UCSD-AML1 (cell line): ENCODE measurements at regions not wholly inside any gene's neighbourhood (a gene's known extent, or its start where the extent isn't known, plus 50 kb on each side); places are given as distances from the start of the nearest gene placed in this dataset.
"Not testable (repeated sequence)": the region's sequence is repeated elsewhere in the genome, so short reads cannot be mapped to it uniquely, and the experiment has no call there.

Source experiments
- DNase-seq: peaks from one replicate; lab custom pipeline; 2025; ENCODE audit not compliant: unreplicated experiment; lab: John Stamatoyannopoulos, UW

DNA sequence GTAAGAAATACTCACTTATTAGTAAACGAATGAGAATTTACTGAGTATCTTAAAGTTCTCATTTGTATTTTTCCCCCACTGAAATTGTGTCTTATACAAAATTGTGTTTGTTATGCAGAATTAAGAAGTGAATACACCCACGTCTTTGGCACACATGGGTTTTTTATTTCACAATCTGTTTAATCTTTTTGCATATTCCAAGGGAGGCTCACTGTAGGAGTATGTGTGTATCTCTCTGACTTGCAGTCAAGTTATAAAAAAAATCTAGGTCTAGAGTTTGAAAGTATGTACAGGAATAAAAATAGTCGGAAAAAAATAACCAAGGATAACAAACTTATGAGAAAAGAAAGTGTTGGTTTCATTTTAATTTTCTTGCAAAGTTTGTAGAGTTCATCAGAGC, 255.2 kb downstream of the PDCD6IP start:
- DNase-seq = no peak

DNA sequence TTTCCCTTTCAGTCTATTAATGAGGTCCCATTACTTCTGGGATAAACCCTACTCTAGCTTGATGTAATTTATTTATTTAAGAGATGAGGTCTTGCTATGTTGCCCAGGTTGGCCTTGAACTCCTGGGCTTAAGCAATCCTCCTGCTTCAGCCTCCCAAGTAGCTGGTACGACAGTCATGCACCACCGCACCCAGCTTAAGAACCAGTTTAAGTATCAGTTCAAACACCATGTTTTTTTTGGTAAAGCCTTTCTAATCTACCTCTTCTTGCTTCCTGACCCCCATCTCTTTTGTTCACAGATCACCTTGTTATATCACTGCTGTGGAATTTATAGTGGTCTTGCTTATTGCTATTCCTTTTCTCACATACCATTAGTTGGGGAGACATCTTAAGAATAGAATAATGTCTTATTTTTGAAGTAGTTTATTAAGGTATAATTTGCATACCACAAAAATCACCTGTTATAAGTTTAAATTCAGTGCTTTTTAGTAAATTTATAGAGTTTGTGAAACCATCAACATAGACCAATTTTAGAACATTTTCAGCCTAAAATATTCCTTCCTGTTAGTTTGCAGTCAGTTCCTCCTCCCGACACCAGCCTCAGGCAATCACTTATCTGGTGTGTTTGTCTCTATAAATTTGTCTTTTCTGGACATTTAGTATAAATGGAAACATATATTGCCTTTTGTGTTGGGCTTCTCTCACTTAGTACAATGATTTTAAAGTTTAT, 257.9 kb downstream of the PDCD6IP start:
- DNase-seq = no peak

DNA sequence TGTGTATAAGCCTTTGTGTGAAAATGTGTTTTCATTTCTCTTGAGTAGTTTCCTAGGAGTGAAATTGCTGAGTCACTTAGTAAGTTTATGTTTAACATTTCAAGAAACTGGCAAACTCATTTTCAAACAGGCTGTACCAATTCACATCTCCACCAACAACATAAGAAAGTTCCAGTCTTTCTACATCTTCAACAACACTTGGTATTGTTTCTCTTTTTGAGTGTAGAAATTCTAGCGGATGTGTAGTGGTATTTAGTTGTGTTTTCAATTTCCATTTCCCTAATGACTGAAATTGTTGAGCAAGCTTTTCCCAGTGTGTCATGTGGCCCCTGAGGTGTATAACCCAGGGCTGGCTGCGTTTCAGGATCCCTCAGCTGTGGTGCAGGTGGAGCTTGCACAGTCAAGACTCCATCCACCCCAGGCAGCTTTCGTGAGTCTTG, 258.5 kb downstream of the PDCD6IP start:
- peak; percentile 26 for DNase-seq

DNA sequence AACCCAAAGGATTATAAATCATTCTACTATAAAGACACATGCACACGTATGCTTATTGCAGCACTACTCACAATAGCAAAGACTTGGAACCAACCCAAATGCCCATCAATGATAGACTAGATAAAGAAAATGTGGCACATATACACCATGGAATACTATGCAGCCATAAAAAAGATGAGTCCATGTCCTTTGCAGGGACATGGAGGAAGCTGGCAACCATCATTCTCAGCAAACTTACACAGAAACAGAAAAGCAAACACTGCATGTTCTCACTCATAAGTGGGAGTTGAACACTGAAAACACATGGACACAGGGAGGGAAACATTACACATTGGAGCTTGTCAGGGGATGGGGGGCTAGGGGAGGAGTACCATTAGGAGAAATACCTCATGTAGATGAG, 262.6 kb downstream of the PDCD6IP start:
- not testable (repeated sequence) for DNase-seq

DNA sequence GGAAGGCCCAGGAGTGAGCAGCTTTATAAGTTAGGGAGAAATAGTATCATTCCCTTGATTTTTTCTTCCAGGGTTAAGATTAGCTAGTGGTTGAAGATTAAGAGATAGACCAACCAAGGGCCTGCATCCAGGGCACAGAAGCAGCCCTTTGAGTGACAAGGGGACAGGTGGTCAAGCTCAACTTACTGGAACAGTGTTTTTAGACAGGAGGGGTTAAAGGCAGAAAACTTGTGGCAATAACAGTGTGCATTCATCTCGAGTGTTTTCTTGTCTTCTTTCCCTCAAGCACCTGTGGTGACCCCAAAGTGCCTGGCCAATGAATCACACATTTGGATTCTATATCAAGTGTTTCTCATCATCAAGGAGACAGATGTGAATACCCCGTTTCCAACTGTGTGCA, 267.5 kb downstream of the PDCD6IP start:
- no peak for DNase-seq

DNA sequence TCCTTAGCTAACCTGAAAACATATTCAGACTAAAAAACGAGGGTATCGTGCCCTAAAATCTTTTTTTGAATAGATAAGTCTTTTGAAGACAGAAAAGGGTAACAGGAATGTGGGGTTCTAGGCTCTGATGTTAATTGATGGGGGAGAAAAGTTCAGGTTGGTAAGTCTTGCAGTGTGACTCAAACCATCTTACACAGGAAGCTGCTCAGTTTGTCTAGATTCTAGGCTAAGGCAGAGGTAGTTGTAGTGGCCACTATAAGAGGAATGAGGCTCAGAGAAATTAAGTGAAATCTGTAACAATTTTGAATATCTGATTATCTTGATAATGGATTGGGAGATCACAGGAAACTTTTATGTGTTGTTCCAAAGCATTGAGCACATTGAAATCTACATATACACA, 267.9 kb downstream of the PDCD6IP start:
- DNase-seq = no peak

DNA sequence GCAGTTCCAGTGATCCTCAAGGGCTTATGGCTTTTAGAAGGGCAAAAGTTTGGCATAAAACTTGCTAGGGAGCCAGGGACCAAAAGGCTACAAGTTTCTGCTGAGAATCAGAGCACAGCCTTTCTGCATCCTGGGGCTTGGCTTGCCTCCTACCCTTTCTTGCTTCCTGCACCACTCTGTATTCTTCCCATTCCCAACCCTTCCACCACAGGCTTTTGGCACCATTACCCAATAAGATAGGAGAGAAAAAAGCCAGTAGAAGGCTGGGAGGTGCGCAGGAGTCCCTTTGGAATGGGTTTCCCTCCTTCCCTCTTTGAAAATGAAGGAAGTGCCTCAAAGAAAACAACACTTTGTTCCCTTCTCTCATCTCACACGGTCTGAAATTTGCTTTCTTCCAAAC, 268.6 kb downstream of the PDCD6IP start:
- no peak for DNase-seq

DNA sequence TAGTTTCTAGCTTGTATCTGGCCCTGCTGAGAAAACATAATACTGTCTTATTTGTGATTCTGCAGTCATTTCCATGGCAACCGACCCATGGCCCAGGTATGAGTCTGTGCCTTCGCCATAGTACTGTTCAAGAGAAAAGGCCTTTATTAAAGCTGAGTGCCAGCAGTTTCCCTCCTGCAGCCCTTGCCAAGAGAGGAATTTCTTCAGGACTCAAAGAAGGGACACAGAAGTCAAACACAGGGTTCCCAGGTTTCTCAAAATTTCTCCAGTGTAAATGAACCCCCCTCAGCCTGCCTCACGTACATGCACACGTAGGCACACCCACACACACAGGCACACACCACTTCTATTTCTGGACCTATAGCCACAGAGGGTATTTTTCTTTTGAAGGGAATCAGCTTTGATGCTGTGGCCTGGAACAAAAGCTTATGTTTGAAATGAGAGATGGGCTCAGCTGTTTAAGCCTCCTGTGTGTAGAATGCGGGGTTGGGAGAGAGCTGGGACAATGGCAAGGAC, 269.2 kb downstream of the PDCD6IP start:
- no peak for DNase-seq

DNA sequence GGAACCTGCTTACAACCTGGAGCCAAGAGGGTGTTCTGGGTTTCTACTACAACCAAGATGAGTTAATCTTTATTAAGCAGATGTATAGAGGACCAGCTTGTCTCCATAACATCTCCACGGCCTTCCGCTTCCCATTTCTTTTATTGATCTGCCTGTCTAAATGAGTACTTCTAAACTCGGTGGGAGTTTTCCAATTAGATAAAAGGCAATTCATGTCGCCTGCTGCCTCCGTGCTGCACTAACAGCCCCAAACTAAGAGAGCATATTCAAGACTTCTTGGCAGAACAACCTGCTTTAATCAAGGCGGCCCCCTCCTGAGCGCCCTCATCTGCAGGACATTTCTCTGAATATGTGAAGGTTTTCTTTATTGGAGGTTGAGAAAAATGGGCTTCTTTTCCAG, 270.1 kb downstream of the PDCD6IP start:
- no peak for DNase-seq

DNA sequence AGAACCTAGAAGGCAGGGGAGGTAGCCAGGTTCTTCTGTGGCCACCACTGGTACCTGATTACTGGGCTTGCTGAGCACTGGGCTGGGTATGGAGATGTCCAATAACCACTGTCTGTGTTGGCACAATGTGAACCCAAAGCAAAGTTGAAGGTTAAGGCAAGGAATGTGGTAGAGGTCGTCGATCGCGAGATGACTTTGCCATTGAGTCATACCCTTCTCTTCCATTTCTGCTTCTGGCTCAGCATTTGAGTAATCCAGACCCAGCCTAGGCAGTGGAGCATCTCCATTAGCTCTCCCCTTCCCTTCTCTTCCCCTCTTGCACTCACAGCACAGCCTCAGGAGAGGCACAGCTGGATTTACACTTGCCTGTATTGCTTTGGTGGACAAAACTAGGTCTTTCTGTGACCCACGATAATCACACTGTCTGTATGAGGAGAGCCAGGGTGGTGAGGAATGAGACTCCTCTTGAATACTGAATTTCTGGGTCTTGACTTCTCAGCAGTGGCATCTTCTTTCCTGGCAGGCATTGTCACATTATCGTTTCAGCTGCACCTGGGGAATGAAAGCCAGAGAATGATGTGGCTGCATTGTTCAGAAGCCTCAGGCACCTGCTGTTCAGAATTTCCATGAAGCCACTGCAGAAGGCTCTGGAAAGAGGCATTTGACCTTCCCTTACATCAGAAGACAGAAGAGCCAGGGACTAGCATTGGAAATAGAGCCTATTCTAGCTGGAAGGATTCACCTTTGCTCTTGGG, 272.6 kb downstream of the PDCD6IP start:
- no peak for DNase-seq

DNA sequence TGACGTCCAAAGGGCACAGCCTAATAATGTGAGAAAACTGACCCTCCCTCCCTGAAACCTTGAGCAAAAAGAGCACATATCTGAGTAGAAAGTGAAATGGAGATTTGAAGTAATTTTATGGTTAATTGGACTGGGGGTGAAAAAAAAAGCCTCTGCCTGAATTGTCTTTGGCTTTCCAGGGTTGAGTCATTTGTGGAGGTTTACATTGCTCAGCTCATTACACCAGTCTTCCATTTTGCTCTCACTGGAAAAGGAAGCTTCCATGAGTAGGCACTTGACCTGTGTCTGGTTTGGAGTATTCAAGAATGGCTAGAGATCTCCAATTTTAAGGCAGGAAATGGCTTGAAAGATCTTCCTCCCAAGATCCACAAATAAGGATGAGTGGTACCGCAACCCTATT, 273.9 kb downstream of the PDCD6IP start:
- no peak for DNase-seq

DNA sequence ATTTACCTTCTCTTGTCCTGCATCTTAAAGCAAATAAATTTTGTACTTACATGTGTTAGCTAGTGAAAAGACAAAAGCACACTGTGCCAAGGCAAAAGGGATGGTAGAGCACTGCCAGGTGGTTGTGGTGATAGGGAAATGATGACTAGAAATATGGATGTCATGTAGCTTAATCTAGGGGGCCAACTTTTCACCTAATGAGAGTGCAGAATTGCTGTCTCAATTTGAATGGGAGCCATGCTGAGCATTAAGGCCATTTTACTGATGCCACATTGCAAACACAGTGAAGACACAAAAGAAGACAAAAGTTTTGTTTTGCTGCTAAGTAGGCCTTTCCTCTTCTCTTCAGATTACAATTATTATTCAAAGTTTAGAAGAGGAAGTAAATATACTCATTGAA, 274.7 kb downstream of the PDCD6IP start:
- DNase-seq = no peak

DNA sequence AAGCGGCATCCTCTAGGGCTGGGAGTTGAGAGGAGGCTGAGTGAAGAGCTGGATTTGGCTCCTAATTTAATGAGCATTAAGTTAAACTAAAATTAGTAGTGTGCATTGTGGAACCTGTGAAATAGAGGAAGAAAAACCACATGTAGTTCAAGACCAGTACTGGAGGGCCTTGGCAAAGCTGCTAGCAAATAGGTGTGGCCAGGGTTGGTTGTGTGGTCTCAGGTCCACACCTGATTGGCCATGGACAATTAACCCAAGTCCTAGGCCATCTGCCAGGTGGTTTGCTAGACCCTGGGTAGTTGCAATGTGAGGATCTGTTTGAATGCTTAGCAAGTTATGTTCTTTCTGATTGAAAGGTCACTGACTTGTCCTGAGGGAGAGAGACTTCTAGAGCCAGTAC, 275.5 kb downstream of the PDCD6IP start:
- no peak for DNase-seq

DNA sequence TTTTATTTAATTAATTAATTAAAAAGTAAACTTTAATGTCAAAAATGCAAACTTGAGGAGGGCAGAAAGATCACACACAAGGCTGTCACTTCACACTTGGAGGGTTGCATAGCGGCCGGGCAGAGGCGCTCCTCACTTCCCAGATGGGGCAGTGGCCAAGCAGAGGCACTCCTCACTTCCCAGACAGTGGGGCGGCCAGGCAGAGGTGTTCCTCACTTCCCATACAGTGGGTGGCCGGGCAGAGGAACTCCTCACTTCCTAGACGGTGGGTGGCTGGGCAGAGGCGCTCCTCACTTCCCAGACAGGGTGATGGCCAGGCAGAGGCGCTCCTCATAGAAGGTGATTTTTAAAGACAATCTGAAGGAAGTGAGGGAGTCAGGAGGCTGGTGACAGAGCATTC, 277.5 kb downstream of the PDCD6IP start:
- DNase-seq = no peak

DNA sequence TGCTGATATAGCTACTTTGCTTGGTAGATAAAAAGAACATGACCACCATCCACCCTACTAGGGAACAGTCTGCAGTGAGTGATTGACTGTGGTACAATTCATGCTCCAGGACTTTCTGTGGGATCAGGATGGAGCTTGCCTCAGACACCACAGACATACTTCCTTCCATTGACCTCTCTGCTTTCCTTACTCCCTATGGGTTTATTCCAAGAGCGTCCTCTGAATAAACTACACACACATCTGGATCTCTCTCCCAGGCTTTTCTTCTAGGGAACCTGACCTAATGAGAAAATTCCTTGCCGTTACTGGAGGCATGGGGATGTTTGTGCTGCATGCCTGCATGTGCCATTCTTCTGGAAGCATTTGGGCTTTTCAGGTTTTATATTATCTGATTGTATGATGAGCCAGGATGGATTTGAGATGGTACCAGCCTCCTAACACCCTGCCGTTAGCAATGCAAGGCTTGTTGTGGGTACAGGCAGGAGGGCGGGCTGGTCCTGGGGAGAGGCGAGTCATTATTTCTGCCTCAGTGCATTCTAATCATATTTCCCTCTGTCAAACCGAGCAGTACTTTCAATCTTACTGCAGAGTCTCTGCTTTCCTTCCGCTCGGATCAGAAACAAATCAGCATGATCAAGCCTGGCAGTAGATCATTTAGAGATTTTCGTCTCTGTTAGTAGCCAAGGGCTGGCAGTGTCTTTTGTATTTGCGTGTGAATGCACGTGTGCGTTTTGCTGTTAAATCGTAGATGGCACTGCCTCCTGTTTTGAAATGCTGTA, 279.2 kb downstream of the PDCD6IP start:
- no peak for DNase-seq

DNA sequence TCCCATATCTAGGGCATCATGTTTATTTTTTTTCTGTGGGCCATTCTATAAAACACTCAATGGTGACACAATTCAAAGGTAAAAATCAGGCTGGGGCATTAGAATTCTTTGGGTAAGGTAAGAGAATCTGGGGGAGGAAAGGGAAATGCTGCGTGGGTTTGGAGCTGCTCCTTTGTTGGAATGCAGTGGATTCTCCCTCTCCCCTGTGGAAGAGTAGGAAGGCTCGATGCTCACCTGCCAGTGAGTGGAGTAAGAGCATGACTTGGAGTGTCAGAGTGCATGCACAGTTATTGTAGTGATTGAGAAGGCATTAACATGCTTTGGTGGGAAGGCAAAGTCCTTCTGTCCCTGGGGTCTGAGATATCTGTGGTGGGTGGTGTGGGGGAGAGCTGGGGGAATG, 280.0 kb downstream of the PDCD6IP start:
- DNase-seq = no peak

DNA sequence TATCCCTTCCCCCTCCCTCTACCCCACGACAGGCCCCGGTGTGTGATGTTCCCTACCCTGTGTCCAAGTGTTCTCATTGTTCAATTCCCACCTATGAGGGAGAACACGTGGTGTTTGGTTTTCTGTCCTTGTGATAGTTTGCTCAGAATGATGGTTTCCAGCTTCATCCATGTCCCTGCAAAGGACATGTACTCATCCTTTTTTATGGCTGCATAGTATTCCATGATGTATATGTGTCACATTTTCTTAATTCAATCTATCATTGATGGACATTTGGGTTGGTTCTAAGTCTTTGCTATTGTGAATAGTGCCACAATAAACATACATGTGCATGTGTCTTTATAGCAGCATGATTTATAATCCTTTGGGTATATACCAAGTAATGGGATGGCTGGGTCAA, 281.4 kb downstream of the PDCD6IP start:
- DNase-seq = not testable (repeated sequence)

DNA sequence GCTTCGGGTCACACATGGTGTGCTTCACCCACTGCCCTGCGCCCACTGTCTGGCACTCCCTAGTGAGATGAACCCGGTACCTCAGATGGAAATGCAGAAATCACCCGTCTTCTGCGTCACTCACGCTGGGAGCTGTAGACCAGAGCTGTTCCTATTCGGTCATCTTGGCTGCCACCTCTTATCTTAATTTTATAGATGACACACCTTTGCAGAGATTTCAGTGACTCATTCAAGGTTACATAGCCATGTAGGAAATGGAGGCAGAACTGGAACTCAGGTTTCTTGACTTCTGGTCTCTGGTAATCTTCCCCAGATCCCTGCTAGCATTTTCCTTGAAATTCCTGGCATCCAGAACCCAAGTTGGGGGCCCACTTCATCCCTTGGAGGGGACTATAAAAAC, 291.9 kb downstream of the PDCD6IP start:
- DNase-seq = not testable (repeated sequence)

DNA sequence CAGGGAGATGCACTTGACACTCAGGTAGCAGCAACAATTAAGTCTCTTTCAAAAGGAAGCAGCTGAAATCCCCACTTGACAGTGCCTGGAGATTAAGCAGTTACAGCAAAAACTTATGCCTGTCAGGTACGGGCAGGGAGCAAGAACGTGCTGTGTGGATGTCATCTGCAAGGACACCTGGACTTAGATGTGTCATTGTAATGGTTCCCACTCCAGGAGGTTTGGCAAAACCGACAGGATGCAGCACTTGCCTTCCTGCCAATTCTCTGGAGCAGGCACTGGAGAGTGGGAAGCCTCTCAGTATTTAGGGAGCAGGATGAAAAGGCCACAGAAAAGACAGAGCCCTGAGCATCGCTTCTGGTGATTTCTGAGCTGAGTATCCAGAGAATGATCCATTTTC, 292.4 kb downstream of the PDCD6IP start:
- DNase-seq = no peak

DNA sequence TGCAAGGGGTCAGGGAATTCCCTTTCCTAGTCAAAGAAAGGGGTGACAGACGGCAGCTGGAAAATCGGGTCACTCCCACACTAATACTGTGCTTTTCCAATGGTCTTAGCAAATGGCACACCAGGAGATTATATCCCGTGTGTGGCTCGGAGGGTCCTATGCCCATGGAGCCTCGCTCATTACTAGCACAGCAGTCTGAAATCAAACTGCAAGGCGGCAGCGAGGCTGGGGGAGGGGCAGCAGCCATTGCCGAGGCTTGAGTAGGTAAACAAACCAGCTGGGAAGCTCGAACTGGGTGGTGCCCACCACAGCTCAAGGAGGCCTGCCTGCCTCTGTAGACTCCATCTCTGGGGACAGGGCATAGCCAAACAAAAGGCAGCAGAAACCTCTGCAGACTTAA, 295.9 kb downstream of the PDCD6IP start:
- DNase-seq = not testable (repeated sequence)

DNA sequence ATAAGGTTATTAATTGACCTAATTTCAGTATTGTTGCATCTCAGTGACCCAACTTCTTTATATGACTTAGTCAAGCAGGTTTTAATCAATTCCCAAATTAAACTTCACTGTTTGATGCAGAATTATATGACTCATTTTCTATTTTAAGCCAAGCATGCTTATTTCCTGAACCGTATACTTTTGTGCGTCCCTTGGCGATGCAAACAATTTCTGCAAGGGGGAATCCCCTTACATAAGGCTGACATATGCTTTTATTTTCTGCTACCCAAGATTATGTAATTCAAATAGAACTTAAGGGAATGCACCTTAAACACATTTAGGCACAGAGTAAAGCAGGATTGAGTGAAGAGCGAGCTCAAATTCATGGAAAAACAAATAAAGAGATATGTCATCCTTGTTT, 303.9 kb downstream of the PDCD6IP start:
- no peak for DNase-seq

DNA sequence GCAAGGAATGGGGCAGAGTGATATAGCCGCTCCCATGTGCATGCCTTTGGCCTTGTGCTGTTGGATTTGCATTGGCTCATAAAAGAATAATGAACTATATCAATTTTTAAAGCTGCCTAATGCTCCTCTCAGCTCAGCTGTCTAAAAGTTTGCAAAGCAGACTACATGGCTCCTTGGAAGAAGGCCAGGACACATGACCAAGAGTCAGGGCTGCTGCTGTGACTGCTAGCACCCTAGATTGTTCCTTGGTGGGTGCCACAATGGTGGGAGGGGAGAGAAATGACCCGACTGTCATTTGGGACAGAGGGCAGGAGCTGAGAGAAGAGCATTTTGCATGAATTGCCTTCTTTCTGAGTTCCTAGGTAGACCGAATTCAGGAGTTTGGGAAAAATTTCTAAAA, 307.9 kb downstream of the PDCD6IP start:
- DNase-seq = no peak
